ENCODE measurements at regions not wholly inside any gene's neighbourhood (a gene's known extent, or its start where the extent isn't known, plus 50 kb on each side); places are given as distances from the start of the nearest gene placed in this dataset.

DNA sequence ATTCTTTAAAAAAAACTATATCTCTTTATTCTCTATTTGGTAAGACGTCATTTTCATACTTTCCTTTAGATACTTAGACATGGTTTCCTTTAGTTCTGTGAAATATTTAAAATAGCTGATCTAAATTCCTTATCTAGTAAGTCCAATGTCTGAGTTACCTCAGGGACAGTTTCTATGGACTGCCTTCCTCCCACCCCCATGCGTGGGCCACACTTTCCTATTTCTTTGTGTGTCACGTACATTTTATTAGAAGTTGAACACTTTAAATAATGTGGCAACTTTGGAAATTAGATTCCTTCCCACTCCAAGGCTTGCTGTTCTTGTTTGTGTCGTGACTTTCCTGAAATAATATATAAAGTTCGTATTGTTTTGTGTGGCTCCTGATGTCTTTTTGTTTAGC is 260.7 kb downstream of the EDEM1 start:
- TF ChIP-seq, protein P1, sequence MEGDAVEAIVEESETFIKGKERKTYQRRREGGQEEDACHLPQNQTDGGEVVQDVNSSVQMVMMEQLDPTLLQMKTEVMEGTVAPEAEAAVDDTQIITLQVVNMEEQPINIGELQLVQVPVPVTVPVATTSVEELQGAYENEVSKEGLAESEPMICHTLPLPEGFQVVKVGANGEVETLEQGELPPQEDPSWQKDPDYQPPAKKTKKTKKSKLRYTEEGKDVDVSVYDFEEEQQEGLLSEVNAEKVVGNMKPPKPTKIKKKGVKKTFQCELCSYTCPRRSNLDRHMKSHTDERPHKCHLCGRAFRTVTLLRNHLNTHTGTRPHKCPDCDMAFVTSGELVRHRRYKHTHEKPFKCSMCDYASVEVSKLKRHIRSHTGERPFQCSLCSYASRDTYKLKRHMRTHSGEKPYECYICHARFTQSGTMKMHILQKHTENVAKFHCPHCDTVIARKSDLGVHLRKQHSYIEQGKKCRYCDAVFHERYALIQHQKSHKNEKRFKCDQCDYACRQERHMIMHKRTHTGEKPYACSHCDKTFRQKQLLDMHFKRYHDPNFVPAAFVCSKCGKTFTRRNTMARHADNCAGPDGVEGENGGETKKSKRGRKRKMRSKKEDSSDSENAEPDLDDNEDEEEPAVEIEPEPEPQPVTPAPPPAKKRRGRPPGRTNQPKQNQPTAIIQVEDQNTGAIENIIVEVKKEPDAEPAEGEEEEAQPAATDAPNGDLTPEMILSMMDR (IDR thresholded peaks at IDR 0.05; ENCODE audit: borderline replicate concordance, extremely low read depth, low read length, poor library complexity, severe bottlenecking) = no peak
- no peak for TF ChIP-seq EZH2 (IDR thresholded peaks at IDR 0.05; ENCODE audit: borderline replicate concordance, low read depth, low read length, severe bottlenecking)

All from DND-41 (cell line).